Esophagus (tissue), 2 donors: ENCODE measurements at regions not wholly inside any gene's neighbourhood (a gene's known extent, or its start where the extent isn't known, plus 50 kb on each side); places are given as distances from the start of the nearest gene placed in this dataset.

ENCODE experiments used
- H3K27ac ChIP-seq, 2 donors: one replicate each; pipeline ENCODE4 v1.5.1; 2013; ENCODE audit warnings: low read depth in 2 of 2, mild to moderate bottlenecking in 2 of 2, inconsistent platforms in 1 of 2, low read length in 1 of 2, moderate library complexity in 1 of 2
- H3K27me3 ChIP-seq, 2 donors: one replicate each; pipeline ENCODE4 v1.6.1; 2013; ENCODE audit warnings: low read length in 2 of 2, control low read depth in 1 of 2, mild to moderate bottlenecking in 1 of 2; ENCODE audit not compliant: insufficient read depth in 2 of 2, control insufficient read depth in 1 of 2
- H3K36me3 ChIP-seq, 2 donors: one replicate each; pipeline ENCODE4 v1.6.1; 2013; ENCODE audit warnings: low read length in 1 of 2; ENCODE audit not compliant: control insufficient read depth in 2 of 2, insufficient read depth in 2 of 2
- H3K4me1 ChIP-seq, 2 donors: one replicate each; pipeline ENCODE4 v1.6.1; 2013; ENCODE audit warnings: low read length in 1 of 2; ENCODE audit not compliant: control insufficient read depth in 2 of 2, insufficient read depth in 2 of 2
- H3K4me3 ChIP-seq, 2 donors: one replicate each; pipeline ENCODE4 v1.5.1; 2013; ENCODE audit warnings: low read length in 2 of 2, mild to moderate bottlenecking in 2 of 2, low read depth in 1 of 2, moderate library complexity in 1 of 2
- H3K9me3 ChIP-seq, 2 donors: one replicate each; pipeline ENCODE4 v1.6.1; 2013; ENCODE audit warnings: mild to moderate bottlenecking in 2 of 2, low read depth in 1 of 2, low read length in 1 of 2, moderate library complexity in 1 of 2; ENCODE audit not compliant: control insufficient read depth in 2 of 2, insufficient read depth in 1 of 2
- WGBS, 2 donors: extraction: QIAGEN DNeasy Blood & Tissue Kit; methylation state at CpG; one replicate each; pipeline ENCODE4 v1.1.7; 2013; 5-methylcytosine and 5-hydroxymethylcytosine counted together
- donor health status: healthy with polysubstance abuse.
- donor health status: Bipolar disorder and iron deficiency.

DNA sequence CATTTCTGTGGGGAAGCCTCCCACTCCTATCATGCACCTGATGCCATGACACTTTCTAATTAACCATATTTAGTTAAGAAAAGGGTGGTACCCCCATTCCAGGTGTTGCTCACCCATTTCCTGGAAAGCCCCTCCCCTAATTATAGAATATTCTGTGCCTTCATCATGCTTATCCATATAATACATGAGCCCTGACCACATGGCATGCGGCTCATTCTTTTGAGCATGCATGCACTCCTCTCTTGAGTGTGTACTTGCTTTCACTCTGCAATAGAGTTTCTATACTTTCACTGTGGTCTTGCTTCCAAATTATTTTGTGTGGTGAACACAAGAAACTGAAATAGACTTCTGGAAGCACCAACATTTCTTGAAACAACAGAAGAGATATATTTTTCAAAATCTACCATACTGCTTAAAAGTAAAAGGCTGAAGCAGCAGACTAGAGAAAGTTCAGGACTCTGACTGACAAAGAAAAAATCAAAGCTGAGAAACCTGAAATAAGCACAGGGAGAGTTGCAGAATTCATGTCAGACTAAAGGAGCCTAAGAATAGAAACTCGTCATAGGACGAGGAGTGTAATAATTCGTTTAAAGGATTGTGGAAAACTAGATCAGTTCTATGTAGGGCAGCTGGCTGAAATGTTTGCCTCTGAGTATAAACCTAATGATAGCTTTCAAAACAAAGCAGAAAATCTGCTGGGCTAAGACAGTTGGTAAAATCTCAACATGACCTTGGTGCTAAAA lies 144.8 kb downstream of the KITLG start:
- no peaks in the 10 kb centered on the region for H3K36me3 ChIP-seq
- H3K4me1 ChIP-seq: no peaks in the 10 kb centered on the region
- H3K27me3 ChIP-seq: no peaks in the 10 kb centered on the region
- H3K27ac ChIP-seq: peak overlapping the region in 1 of 2 donors; percentile 22
- WGBS, 2 donors: 71 to 77% methylated on average over 4 of the region's 4 CpGs
- peaks cover 0 to 3% of the 10 kb centered on the region in 2 donors for H3K9me3 ChIP-seq
- H3K4me3 ChIP-seq: no peak overlapping the region

DNA sequence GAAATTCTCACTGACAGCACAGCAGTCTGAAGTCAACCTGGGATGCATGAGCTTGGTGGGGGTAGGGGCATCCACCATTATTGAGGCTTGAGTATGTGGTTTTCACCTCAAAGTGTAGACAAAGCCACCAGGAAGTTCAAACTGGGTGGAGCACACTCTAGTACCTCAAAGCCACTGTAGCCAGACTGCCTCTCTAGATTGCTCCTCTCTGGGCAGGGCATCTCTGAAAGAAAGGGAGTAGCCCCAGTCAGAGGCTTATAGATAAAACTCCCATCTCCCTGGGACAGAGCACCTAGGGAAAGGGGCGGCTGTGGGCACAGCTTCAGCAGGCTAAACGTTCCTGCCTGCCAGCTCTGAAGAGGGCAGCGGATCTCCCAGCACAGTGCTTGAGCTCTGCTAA lies 143.0 kb downstream of the KITLG start:
- WGBS, 2 donors: 94 to 98% methylated on average over 3 of the region's 3 CpGs
- Histone ChIP-seq H3K9me3 (peaks cover 0 to 3% of the 10 kb centered on the region in 2 donors), H3K36me3 (no peaks in the 10 kb centered on the region), H3K4me1 (no peaks in the 10 kb centered on the region), H3K27ac (no peak overlapping the region), H3K4me3 (no peak overlapping the region), H3K27me3 (no peaks in the 10 kb centered on the region)
